ENCODE measurements at regions not wholly inside any gene's neighbourhood (a gene's known extent, or its start where the extent isn't known, plus 50 kb on each side); places are given as distances from the start of the nearest gene placed in this dataset.

GRCh38 chr14:30088620-30089019 is 161.0 kb upstream of the PRKD1 start:
- intact Hi-C loops (cut with DNase I; ENCODE audit: low total_unique reads): no loop called here
- H3K4me3 ChIP-seq (ENCODE audit: low read depth, poor library complexity, severe bottlenecking): no peak overlapping the region
- no peak for TF ChIP-seq POLR2A (IDR thresholded peaks at IDR 0.05)
- DNase-seq (ENCODE audit: low spot score in 2 of 2): no peak
- WGBS, 2 donors: 76 to 81% methylated on average over 4 of the region's 4 CpGs

GRCh38 chr14:30108975-30109700 is 181.5 kb upstream of the PRKD1 start:
- 73 to 75% methylated on average over 2 of the region's 2 CpGs for WGBS, 2 donors
- intact Hi-C loops (cut with DNase I; ENCODE audit: low total_unique reads): no loop called here
- DNase-seq (ENCODE audit: low spot score in 2 of 2): no peak
- TF ChIP-seq POLR2A (IDR thresholded peaks at IDR 0.05) (no peak), CTCF (IDR thresholded peaks at IDR 0.05) (no peak)
- no peak overlapping the region for H3K4me3 ChIP-seq (ENCODE audit: low read depth, poor library complexity, severe bottlenecking)

DNA sequence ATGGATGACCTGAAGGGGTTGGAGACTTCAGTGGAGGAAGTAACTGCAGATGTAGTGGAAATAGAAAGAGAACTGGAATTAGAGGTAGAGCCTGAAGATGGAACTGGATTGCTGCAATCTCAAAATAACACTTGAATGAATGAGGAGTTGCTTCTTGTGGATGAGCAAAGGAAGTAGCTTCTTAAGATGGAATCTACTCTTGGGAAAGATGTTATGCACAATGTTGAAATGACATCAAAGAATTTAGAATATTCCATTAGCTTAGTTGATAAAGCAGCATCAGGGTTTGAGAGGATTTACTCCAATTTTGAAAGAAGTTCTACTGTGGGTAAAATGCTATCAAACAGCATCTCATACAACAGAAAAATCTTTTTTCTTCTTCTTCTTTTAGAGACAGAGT is 186.4 kb upstream of the PRKD1 start:
- TF ChIP-seq POLR2A (IDR thresholded peaks at IDR 0.05): no peak
- TF ChIP-seq CTCF (IDR thresholded peaks at IDR 0.05): no peak
- intact Hi-C loops (cut with DNase I; ENCODE audit: low total_unique reads): no loop called here
- DNase-seq (ENCODE audit: low spot score in 2 of 2): no peak
- no peak overlapping the region for H3K4me3 ChIP-seq (ENCODE audit: low read depth, poor library complexity, severe bottlenecking)

DNA sequence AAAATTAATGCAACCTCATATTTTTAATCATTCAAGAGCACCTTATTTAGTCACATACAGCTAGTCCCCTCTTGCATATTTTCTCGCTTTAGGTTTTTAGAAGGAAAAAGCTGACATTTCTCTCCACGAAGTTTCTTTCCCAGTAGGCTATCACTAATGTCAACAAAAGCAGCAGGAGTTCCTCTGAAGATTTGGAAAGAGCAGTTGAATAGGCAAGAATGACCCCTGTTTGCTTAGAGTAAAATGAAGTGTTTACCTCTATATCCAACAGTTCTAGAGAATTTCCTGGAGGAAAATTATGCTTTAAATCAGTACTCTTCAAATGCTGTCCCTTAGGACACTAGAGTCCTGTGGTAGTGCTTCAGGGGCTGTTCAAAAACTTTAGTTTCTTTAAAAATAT is 188.1 kb upstream of the PRKD1 start:
- no peak for DNase-seq (ENCODE audit: low spot score in 2 of 2)
- no peak overlapping the region for H3K4me3 ChIP-seq (ENCODE audit: low read depth, poor library complexity, severe bottlenecking)
- 53 to 55% methylated on average over 2 of the region's 2 CpGs for WGBS, 2 donors
- TF ChIP-seq POLR2A (IDR thresholded peaks at IDR 0.05) (no peak), CTCF (IDR thresholded peaks at IDR 0.05) (no peak)
- intact Hi-C loops (cut with DNase I; ENCODE audit: low total_unique reads): no loop called here

GRCh38 chr14:30118992-30119640 is 191.5 kb upstream of the PRKD1 start:
- WGBS, 2 donors: 70 to 74% methylated on average over 2 of the region's 2 CpGs
- intact Hi-C loops (cut with DNase I; ENCODE audit: low total_unique reads): no loop called here
- TF ChIP-seq CTCF (IDR thresholded peaks at IDR 0.05): no peak
- no peak for TF ChIP-seq POLR2A (IDR thresholded peaks at IDR 0.05)

DNA sequence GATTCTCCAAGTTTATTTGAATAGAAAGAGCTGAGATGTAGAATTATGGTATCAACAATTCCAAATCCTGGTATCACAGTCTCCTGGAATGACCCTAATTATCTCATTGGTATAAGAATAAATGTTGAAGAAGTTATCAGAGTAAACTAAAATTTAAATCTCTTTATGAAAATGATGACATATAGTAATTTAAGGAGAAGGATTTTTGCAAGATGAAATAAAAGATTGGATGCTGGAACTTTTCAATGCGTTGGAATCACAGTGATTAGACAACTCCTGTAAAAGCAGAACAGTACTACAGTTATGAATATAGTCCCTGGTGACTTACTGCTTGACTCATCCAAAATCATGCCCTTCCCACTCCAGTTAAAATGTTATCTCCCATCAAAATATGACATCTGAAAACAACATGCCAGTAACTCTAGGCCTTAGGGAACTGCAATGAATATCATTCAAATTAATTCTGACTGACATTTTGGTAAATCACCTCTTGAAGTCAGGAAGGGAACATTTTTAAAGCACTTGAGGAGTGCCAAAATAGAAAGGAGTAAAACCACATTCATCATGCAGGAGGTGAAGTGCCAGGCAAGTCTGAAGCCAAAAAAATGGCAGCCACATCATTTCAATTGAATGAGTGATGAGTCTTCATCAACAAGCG is 197.8 kb upstream of the PRKD1 start:
- no peak for DNase-seq (ENCODE audit: low spot score in 2 of 2)
- TF ChIP-seq POLR2A (IDR thresholded peaks at IDR 0.05): no peak
- TF ChIP-seq CTCF (IDR thresholded peaks at IDR 0.05): no peak
- WGBS, 2 donors: 48 to 58% methylated on average over 2 of the region's 2 CpGs

More at GRCh38 chr14:30118992-30119640, 191.5 kb upstream of the PRKD1 start:
- no peak for DNase-seq (ENCODE audit: low spot score in 2 of 2)
- no peak overlapping the region for H3K4me3 ChIP-seq (ENCODE audit: low read depth, poor library complexity, severe bottlenecking)

More for the DNA sequence above, 197.8 kb upstream of the PRKD1 start:
- H3K4me3 ChIP-seq (ENCODE audit: low read depth, poor library complexity, severe bottlenecking): no peak overlapping the region
- intact Hi-C loops (cut with DNase I; ENCODE audit: low total_unique reads): no loop called here

All from lower leg skin (tissue), 4 donors.